Esophagus muscularis mucosa (tissue), 4 donors: ENCODE measurements at regions not wholly inside any gene's neighbourhood (a gene's known extent, or its start where the extent isn't known, plus 50 kb on each side); places are given as distances from the start of the nearest gene placed in this dataset.
A peak's percentile ranks its signal among the peaks of the same experiment; 100 is the strongest.

Experiments used
- DNase-seq: peaks from one replicate; pipeline ENCODE4 v3.0.0-alpha.2; 2017; ENCODE audit errors: extremely low spot score
- H3K27ac ChIP-seq, 4 donors: fragments of 200-600 bp; sonication (generic); replicated peaks in 1 of 4; 1 replicate in 3 of 4; 2 replicates in 1 of 4; pipeline ENCODE4 v1.5.1; 2016 to 2019; ENCODE audit warnings: mild to moderate bottlenecking in 1 of 4
- H3K27me3 ChIP-seq, 4 donors: fragments of 200-600 bp; sonication (generic); one replicate each; pipeline versions ENCODE4 v1.5.1 to v1.6.0; 2016 to 2019
- H3K36me3 ChIP-seq, 4 donors: fragments of 200-600 bp; sonication (generic); one replicate each; pipeline ENCODE4 v1.5.1; 2016 to 2019
- H3K4me1 ChIP-seq, 4 donors: fragments of 200-600 bp; sonication (generic); one replicate each; pipeline ENCODE4 v1.5.1; 2016 to 2019
- H3K4me3 ChIP-seq, 4 donors: fragments of 200-600 bp; sonication (generic); 1 replicate in 2 of 4; 2 replicates in 2 of 4; pipeline ENCODE4 v1.5.1; 2016 to 2019; ENCODE audit warnings: mild to moderate bottlenecking in 4 of 4, moderate library complexity in 1 of 4
- H3K9me3 ChIP-seq, 4 donors: fragments of 200-600 bp; sonication (generic); 1 replicate in 3 of 4; 2 replicates in 1 of 4; pipeline ENCODE4 v1.5.1; 2016 to 2019
- CTCF ChIP-seq, 3 experiments: fragments of 200-600 bp in 2 of 3; fragments of 450-650 bp in 1 of 3; sonication (generic) in 2 of 3; IDR thresholded peaks; one replicate each; pipeline ENCODE4 v1.5.1; 2017 to 2019; ENCODE audit warnings: antibody characterized with exemption in 3 of 3, mild to moderate bottlenecking in 2 of 3, moderate library complexity in 1 of 3
- EP300 ChIP-seq: sonication (generic); formaldehyde crosslinking; IDR thresholded peaks from one replicate; pipeline ENCODE4 v1.6.1; 2017; ENCODE audit warnings: antibody characterized with exemption
- POLR2A ChIP-seq: fragments of 450-650 bp; IDR thresholded peaks from one replicate; pipeline ENCODE4 v1.6.1; 2017; ENCODE audit warnings: antibody characterized with exemption, moderate library complexity, mild to moderate bottlenecking, low read depth
- POLR2AphosphoS5 ChIP-seq, 2 donors: sonication (generic); formaldehyde crosslinking; IDR thresholded peaks; one replicate each; pipeline ENCODE4 v1.6.1; 2017; ENCODE audit warnings: antibody characterized with exemption in 2 of 2
- WGBS: methylation state at CpG from one replicate; pipeline ENCODE4 v1.1.5; 2018; 5-methylcytosine and 5-hydroxymethylcytosine counted together
- intact Hi-C: fragments of 100-400 bp; cut with DNase I; formaldehyde crosslinking; loops from one replicate; pipeline ENCODE4 v1.15.1; 2023

GRCh38 chr12:90099288-90099687, 390.6 kb upstream of the ATP2B1 start:
- WGBS, result 93% methylated on average over 1 of the region's 1 CpG
- intact Hi-C loops, result no loop called here
- Histone ChIP-seq H3K27ac (no peak overlapping the region), H3K9me3 (no peaks in the 10 kb centered on the region), H3K27me3 (no peaks in the 10 kb centered on the region), H3K4me3 (no peak overlapping the region), H3K36me3 (no peaks in the 10 kb centered on the region), H3K4me1 (no peaks in the 10 kb centered on the region)
- no peak for DNase-seq
- TF ChIP-seq CTCF (IDR thresholded peaks at IDR 0.05) (no peak), POLR2A (no peak), POLR2AphosphoS5 (IDR thresholded peaks at IDR 0.05) (no peak), EP300 (no peak)

GRCh38 chr12:90098132-90098779, 389.6 kb upstream of the ATP2B1 start:
- 71% methylated on average over 2 of the region's 2 CpGs for WGBS
- no peaks in the 10 kb centered on the region for H3K36me3 ChIP-seq
- TF ChIP-seq CTCF (IDR thresholded peaks at IDR 0.05), result no peak
- no peak for TF ChIP-seq EP300
- TF ChIP-seq POLR2A, result no peak
- no peak for TF ChIP-seq POLR2AphosphoS5 (IDR thresholded peaks at IDR 0.05)

GRCh38 chr12:90091809-90092208, 383.2 kb upstream of the ATP2B1 start:
- 75% methylated on average over 3 of the region's 3 CpGs for WGBS
- no peaks in the 10 kb centered on the region for H3K36me3 ChIP-seq
- DNase-seq, result no peak
- no peaks in the 10 kb centered on the region for H3K27me3 ChIP-seq
- H3K4me3 ChIP-seq, result no peak overlapping the region
- intact Hi-C loops, result no loop called here
- TF ChIP-seq EP300 (no peak), CTCF (IDR thresholded peaks at IDR 0.05) (no peak), POLR2AphosphoS5 (IDR thresholded peaks at IDR 0.05) (no peak), POLR2A (no peak)
- no peaks in the 10 kb centered on the region for H3K9me3 ChIP-seq
- H3K27ac ChIP-seq, result no peak overlapping the region
- peaks cover 0 to 8% (median 3%) of the 10 kb centered on the region in 4 donors for H3K4me1 ChIP-seq

More at GRCh38 chr12:90098132-90098779, 389.6 kb upstream of the ATP2B1 start:
- Histone ChIP-seq H3K9me3 (no peaks in the 10 kb centered on the region), H3K4me1 (no peaks in the 10 kb centered on the region), H3K27me3 (no peaks in the 10 kb centered on the region), H3K4me3 (no peak overlapping the region), H3K27ac (no peak overlapping the region)
- intact Hi-C loops, result no loop called here
- no peak for DNase-seq

GRCh38 chr12:90090929-90091651, 382.5 kb upstream of the ATP2B1 start:
- peaks cover 0 to 8% (median 4%) of the 10 kb centered on the region in 4 donors for H3K4me1 ChIP-seq
- intact Hi-C loops, result no loop called here
- H3K27ac ChIP-seq, result no peak overlapping the region
- no peak for DNase-seq
- H3K36me3 ChIP-seq, result no peaks in the 10 kb centered on the region
- H3K27me3 ChIP-seq, result no peaks in the 10 kb centered on the region
- peak in 1 of 2 donors; percentile 15 for TF ChIP-seq POLR2AphosphoS5 (IDR thresholded peaks at IDR 0.05)
- no peak for TF ChIP-seq EP300
- no peak for TF ChIP-seq POLR2A
- H3K9me3 ChIP-seq, result no peaks in the 10 kb centered on the region
- H3K4me3 ChIP-seq, result no peak overlapping the region
- WGBS, result 53% methylated on average over 3 of the region's 3 CpGs

- H3K4me1 ChIP-seq, result peaks cover 0 to 7% (median 5%) of the 10 kb centered on the region in 4 donors
- TF ChIP-seq EP300 (no peak), POLR2AphosphoS5 (IDR thresholded peaks at IDR 0.05) (no peak), POLR2A (no peak), CTCF (IDR thresholded peaks at IDR 0.05) (no peak)
- 59% methylated on average over 1 of the region's 1 CpG for WGBS
These were observed 377.6 kb upstream of the ATP2B1 start for GRCh38 chr12:90086281-90086680.

More at GRCh38 chr12:90086281-90086680, 377.6 kb upstream of the ATP2B1 start:
- Histone ChIP-seq H3K9me3 (no peaks in the 10 kb centered on the region), H3K27me3 (no peaks in the 10 kb centered on the region), H3K36me3 (no peaks in the 10 kb centered on the region), H3K27ac (no peak overlapping the region), H3K4me3 (no peak overlapping the region)
- no peak for DNase-seq
- intact Hi-C loops, result no loop called here
